Fibroblast of lung (primary cell): ENCODE measurements at regions not wholly inside any gene's neighbourhood (a gene's known extent, or its start where the extent isn't known, plus 50 kb on each side); places are given as distances from the start of the nearest gene placed in this dataset.

Experiments
- DNase-seq, 2 donors: peaks; one replicate each; pipeline versions ENCODE4 v3.0.0 to v3.0.0-alpha.2; 2010; ENCODE audit warnings: low read depth in 2 of 2
- H2AFZ ChIP-seq: 2 replicates; pipeline ENCODE4 v1.5.1; 2012; ENCODE audit warnings: low read length, control low read depth, inconsistent platforms
- H3K27ac ChIP-seq: 2 replicates; pipeline ENCODE4 v1.5.1; 2011; ENCODE audit warnings: low read length, control low read depth; ENCODE audit not compliant: insufficient read depth
- H3K27me3 ChIP-seq: 2 replicates; pipeline ENCODE4 v1.5.1; 2011; ENCODE audit warnings: mild to moderate bottlenecking, low read length; ENCODE audit not compliant: control insufficient read depth, insufficient read depth
- H3K36me3 ChIP-seq: 2 replicates; pipeline ENCODE4 v1.5.1; 2011; ENCODE audit warnings: low read length; ENCODE audit not compliant: control insufficient read depth, insufficient read depth
- H3K4me1 ChIP-seq: 2 replicates; pipeline ENCODE4 v1.5.1; 2011; ENCODE audit warnings: low read length; ENCODE audit not compliant: control insufficient read depth, insufficient read depth; ENCODE audit errors: extremely low read depth
- H3K4me2 ChIP-seq: 2 replicates; pipeline ENCODE4 v1.5.1; 2011; ENCODE audit warnings: low read length, control low read depth; ENCODE audit not compliant: insufficient read depth; ENCODE audit errors: extremely low read depth
- H3K4me3 ChIP-seq, 4 experiments: fragments of 200-600 bp in 1 of 4; sonication (generic) in 1 of 4; replicated peaks in 1 of 4; 2 replicates each; pipeline ENCODE4 v1.5.1; 2011 to 2016; ENCODE audit warnings: low read length in 4 of 4, low read depth in 3 of 4, mild to moderate bottlenecking in 3 of 4, control low read depth in 2 of 4, inconsistent platforms in 1 of 4, mixed read lengths in 1 of 4; ENCODE audit not compliant: insufficient read depth in 1 of 4; ENCODE audit errors: control extremely low read depth in 1 of 4
- H3K79me2 ChIP-seq: 2 replicates; pipeline ENCODE4 v1.5.1; 2012; ENCODE audit warnings: mild to moderate bottlenecking, low read length, inconsistent platforms; ENCODE audit not compliant: control insufficient read depth, insufficient read depth
- H3K9ac ChIP-seq: 2 replicates; pipeline ENCODE4 v1.5.1; 2011; ENCODE audit warnings: mild to moderate bottlenecking, low read length, control low read depth; ENCODE audit not compliant: insufficient read depth
- H3K9me3 ChIP-seq: 2 replicates; pipeline ENCODE4 v1.5.1; 2012; ENCODE audit warnings: low read depth, low read length; ENCODE audit not compliant: control insufficient read depth, insufficient read depth
- H4K20me1 ChIP-seq: 2 replicates; pipeline ENCODE4 v1.5.1; 2011; ENCODE audit warnings: low read length; ENCODE audit not compliant: control insufficient read depth, insufficient read depth; ENCODE audit errors: extremely low read depth
- EZH2 ChIP-seq: IDR thresholded peaks from 2 replicates; pipeline ENCODE4 v1.5.1; 2012; ENCODE audit warnings: low read length, control low read depth, mild to moderate bottlenecking; ENCODE audit errors: missing control alignments
- TF ChIP-seq, protein P1 (sequence below), 2 donors: IDR thresholded peaks in 1 of 2; conservative IDR thresholded peaks in 1 of 2; 1 replicate in 1 of 2; 2 replicates in 1 of 2; pipeline ENCODE4 v1.5.1; 2011 to 2012; ENCODE audit warnings: low read length in 2 of 2, control low read depth in 1 of 2, inconsistent platforms in 1 of 2, low read depth in 1 of 2, mild to moderate bottlenecking in 1 of 2

DNA sequence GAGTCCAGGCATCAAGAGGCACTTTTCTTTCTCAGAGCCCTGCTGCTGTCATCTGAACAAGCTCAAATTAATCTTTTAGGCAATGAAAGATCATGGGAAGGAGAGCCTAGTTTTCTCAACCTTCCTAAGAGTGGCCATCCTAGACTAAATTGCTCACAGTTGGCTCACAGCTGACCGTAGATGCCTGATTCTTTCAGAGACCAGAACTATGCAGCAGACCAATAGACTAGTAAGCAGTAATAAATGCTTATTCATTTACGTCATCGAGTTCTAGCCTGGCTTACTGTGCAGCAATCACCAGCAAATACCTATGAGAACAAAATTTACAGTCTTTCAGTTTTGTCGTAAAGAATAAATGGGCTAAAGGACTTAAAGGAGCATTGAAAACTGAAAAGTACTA is 602.9 kb upstream of the GHITM start:
- H3K27ac ChIP-seq, result no peak overlapping the region
- peak in 1 of 2 donors; percentile 84 for DNase-seq
- no peaks in the 10 kb centered on the region for H3K79me2 ChIP-seq
- no peak overlapping the region for H3K4me3 ChIP-seq
- no peak overlapping the region for H2AFZ ChIP-seq
- no peaks in the 10 kb centered on the region for H3K9me3 ChIP-seq
- H3K4me2 ChIP-seq, result no peak overlapping the region
- TF ChIP-seq, protein P1, sequence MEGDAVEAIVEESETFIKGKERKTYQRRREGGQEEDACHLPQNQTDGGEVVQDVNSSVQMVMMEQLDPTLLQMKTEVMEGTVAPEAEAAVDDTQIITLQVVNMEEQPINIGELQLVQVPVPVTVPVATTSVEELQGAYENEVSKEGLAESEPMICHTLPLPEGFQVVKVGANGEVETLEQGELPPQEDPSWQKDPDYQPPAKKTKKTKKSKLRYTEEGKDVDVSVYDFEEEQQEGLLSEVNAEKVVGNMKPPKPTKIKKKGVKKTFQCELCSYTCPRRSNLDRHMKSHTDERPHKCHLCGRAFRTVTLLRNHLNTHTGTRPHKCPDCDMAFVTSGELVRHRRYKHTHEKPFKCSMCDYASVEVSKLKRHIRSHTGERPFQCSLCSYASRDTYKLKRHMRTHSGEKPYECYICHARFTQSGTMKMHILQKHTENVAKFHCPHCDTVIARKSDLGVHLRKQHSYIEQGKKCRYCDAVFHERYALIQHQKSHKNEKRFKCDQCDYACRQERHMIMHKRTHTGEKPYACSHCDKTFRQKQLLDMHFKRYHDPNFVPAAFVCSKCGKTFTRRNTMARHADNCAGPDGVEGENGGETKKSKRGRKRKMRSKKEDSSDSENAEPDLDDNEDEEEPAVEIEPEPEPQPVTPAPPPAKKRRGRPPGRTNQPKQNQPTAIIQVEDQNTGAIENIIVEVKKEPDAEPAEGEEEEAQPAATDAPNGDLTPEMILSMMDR (conservative IDR thresholded peaks at IDR 0.05 in 1 of 2, IDR thresholded peaks at IDR 0.05 in 1 of 2; ENCODE audit: low read depth in 1 of 2, low read length in 2 of 2), result no peak
- TF ChIP-seq EZH2, result no peak
- no peaks in the 10 kb centered on the region for H4K20me1 ChIP-seq
- no peaks in the 10 kb centered on the region for H3K36me3 ChIP-seq
- H3K9ac ChIP-seq, result no peak overlapping the region
- no peaks in the 10 kb centered on the region for H3K4me1 ChIP-seq
- H3K27me3 ChIP-seq, result no peaks in the 10 kb centered on the region

GRCh38 chr10:83538047-83538446 is 601.3 kb upstream of the GHITM start:
- H3K27me3 ChIP-seq, result no peaks in the 10 kb centered on the region
- DNase-seq, result no peak
- H3K9ac ChIP-seq, result no peak overlapping the region
- H4K20me1 ChIP-seq, result no peaks in the 10 kb centered on the region
- no peak for TF ChIP-seq EZH2
- TF ChIP-seq, protein P1 (conservative IDR thresholded peaks at IDR 0.05 in 1 of 2, IDR thresholded peaks at IDR 0.05 in 1 of 2; ENCODE audit: low read depth in 1 of 2, low read length in 2 of 2), result no peak
- no peak overlapping the region for H3K4me3 ChIP-seq
- no peaks in the 10 kb centered on the region for H3K4me1 ChIP-seq
- no peaks in the 10 kb centered on the region for H3K9me3 ChIP-seq
- no peak overlapping the region for H3K27ac ChIP-seq
- no peaks in the 10 kb centered on the region for H3K79me2 ChIP-seq
- H2AFZ ChIP-seq, result no peak overlapping the region
- H3K4me2 ChIP-seq, result no peak overlapping the region
- H3K36me3 ChIP-seq, result no peaks in the 10 kb centered on the region

- no peak for TF ChIP-seq EZH2
- TF ChIP-seq, protein P1 (conservative IDR thresholded peaks at IDR 0.05 in 1 of 2, IDR thresholded peaks at IDR 0.05 in 1 of 2; ENCODE audit: low read depth in 1 of 2, low read length in 2 of 2), result no peak
- Histone ChIP-seq H3K79me2 (no peaks in the 10 kb centered on the region), H2AFZ (no peak overlapping the region), H3K36me3 (no peaks in the 10 kb centered on the region), H3K27ac (no peak overlapping the region), H3K4me2 (no peak overlapping the region), H3K27me3 (no peaks in the 10 kb centered on the region), H3K9me3 (no peaks in the 10 kb centered on the region), H4K20me1 (no peaks in the 10 kb centered on the region), H3K4me3 (no peak overlapping the region), H3K9ac (no peak overlapping the region), H3K4me1 (no peaks in the 10 kb centered on the region)
- DNase-seq, result peak in 1 of 2 donors; percentile 93
Observed at GRCh38 chr10:83539528-83540308, 599.6 kb upstream of the GHITM start.
